RWPE2 (cell line): ENCODE measurements at regions not wholly inside any gene's neighbourhood (a gene's known extent, or its start where the extent isn't known, plus 50 kb on each side); places are given as distances from the start of the nearest gene placed in this dataset.

Experiments
- ATAC-seq: fragments of 200-7000 bp; cut with Tn5 transposase; 3 replicates; pipeline ENCODE4 v1.9.1; 2021; ENCODE audit warnings: low read depth
- DNase-seq: peaks from one replicate; pipeline ENCODE4 v3.0.0-alpha.2; 2020; ENCODE audit warnings: low spot score
- H3K27ac ChIP-seq: fragments of 450-650 bp; 2 replicates; pipeline ENCODE4 v1.5.1; 2017; ENCODE audit warnings: mild to moderate bottlenecking; ENCODE audit not compliant: poor library complexity, severe bottlenecking
- H3K27me3 ChIP-seq: fragments of 250-450 bp; sonication (Bioruptor Pico); 2 replicates; pipeline ENCODE4 v1.5.1; 2021; ENCODE audit warnings: mild to moderate bottlenecking, moderate library complexity; ENCODE audit not compliant: insufficient read depth, poor library complexity, severe bottlenecking
- H3K36me3 ChIP-seq: fragments of 250-450 bp; sonication (Bioruptor Pico); 2 replicates; pipeline ENCODE4 v1.5.1; 2020; ENCODE audit warnings: low read depth, mild to moderate bottlenecking, moderate library complexity
- H3K4me1 ChIP-seq: fragments of 250-450 bp; sonication (Bioruptor Pico); 2 replicates; pipeline ENCODE4 v1.5.1; 2021; ENCODE audit warnings: mild to moderate bottlenecking, moderate library complexity; ENCODE audit not compliant: insufficient read depth, poor library complexity, severe bottlenecking
- H3K4me3 ChIP-seq: fragments of 250-450 bp; sonication (Bioruptor Pico); 2 replicates; pipeline ENCODE4 v1.5.1; 2021; ENCODE audit warnings: mild to moderate bottlenecking, moderate library complexity; ENCODE audit not compliant: severe bottlenecking
- H3K9me3 ChIP-seq: fragments of 250-450 bp; sonication (Bioruptor Pico); 2 replicates; pipeline ENCODE4 v1.5.1; 2021; ENCODE audit warnings: mild to moderate bottlenecking, moderate library complexity; ENCODE audit not compliant: severe bottlenecking
- CTCF ChIP-seq: fragments of 450-650 bp; IDR thresholded peaks from one replicate; pipeline ENCODE4 v1.5.1; 2017; ENCODE audit warnings: mild to moderate bottlenecking, moderate library complexity; ENCODE audit not compliant: poor library complexity, severe bottlenecking

- ATAC-seq (no peak), DNase-seq (no peak)
- H3K27me3 ChIP-seq, result peaks cover 5% of the 10 kb centered on the region
- H3K9me3 ChIP-seq, result no peaks in the 10 kb centered on the region
- no peak overlapping the region for H3K27ac ChIP-seq
- H3K4me3 ChIP-seq, result no peak overlapping the region
- no peak for TF ChIP-seq CTCF
- no peaks in the 10 kb centered on the region for H3K36me3 ChIP-seq
- H3K4me1 ChIP-seq, result no peaks in the 10 kb centered on the region
Measured at GRCh38 chr2:88835726-88836125, 144.3 kb downstream of the RPIA start.

- ATAC-seq (no peak), DNase-seq (no peak)
- Histone ChIP-seq H3K4me1 (no peaks in the 10 kb centered on the region), H3K36me3 (no peaks in the 10 kb centered on the region), H3K4me3 (no peak overlapping the region), H3K27me3 (peaks cover 5% of the 10 kb centered on the region), H3K27ac (no peak overlapping the region), H3K9me3 (no peaks in the 10 kb centered on the region)
- no peak for TF ChIP-seq CTCF
Measured at GRCh38 chr2:88836351-88836750, 144.9 kb downstream of the RPIA start.

GRCh38 chr2:88837511-88838160, 146.2 kb downstream of the RPIA start:
- Histone ChIP-seq H3K9me3 (no peaks in the 10 kb centered on the region), H3K4me1 (no peaks in the 10 kb centered on the region), H3K27me3 (peaks cover 5% of the 10 kb centered on the region), H3K27ac (no peak overlapping the region), H3K36me3 (no peaks in the 10 kb centered on the region), H3K4me3 (no peak overlapping the region)
- no peak for TF ChIP-seq CTCF
- ATAC-seq (no peak), DNase-seq (no peak)

- no peaks in the 10 kb centered on the region for H3K4me1 ChIP-seq
- ATAC-seq (no peak), DNase-seq (no peak)
- TF ChIP-seq CTCF, result no peak
- H3K27ac ChIP-seq, result no peak overlapping the region
- H3K27me3 ChIP-seq, result peaks cover 5% of the 10 kb centered on the region
- no peak overlapping the region for H3K4me3 ChIP-seq
- H3K36me3 ChIP-seq, result no peaks in the 10 kb centered on the region
- no peaks in the 10 kb centered on the region for H3K9me3 ChIP-seq
Measured at GRCh38 chr2:88838165-88838635, 146.7 kb downstream of the RPIA start.

- no peak for TF ChIP-seq CTCF
- H3K27me3 ChIP-seq, result peaks cover 5% of the 10 kb centered on the region
- no peaks in the 10 kb centered on the region for H3K4me1 ChIP-seq
- DNase-seq (no peak), ATAC-seq (no peak)
- H3K9me3 ChIP-seq, result no peaks in the 10 kb centered on the region
- H3K4me3 ChIP-seq, result no peak overlapping the region
- H3K27ac ChIP-seq, result no peak overlapping the region
- H3K36me3 ChIP-seq, result no peaks in the 10 kb centered on the region
Measured at GRCh38 chr2:88841224-88841929, 149.9 kb downstream of the RPIA start.
